GM12875 (cell line): ENCODE measurements at regions not wholly inside any gene's neighbourhood (a gene's known extent, or its start where the extent isn't known, plus 50 kb on each side); places are given as distances from the start of the nearest gene placed in this dataset.

Experiments
- H3K4me3 ChIP-seq: one replicate; pipeline ENCODE4 v1.5.1; 2011; ENCODE audit warnings: low read depth, low read length, control low read depth
- CTCF ChIP-seq: IDR thresholded peaks from 2 replicates; pipeline ENCODE4 v1.5.1; 2011; ENCODE audit warnings: low read depth, mild to moderate bottlenecking, control low read depth, inconsistent platforms, low read length, moderate library complexity, borderline replicate concordance; ENCODE audit not compliant: insufficient read depth

GRCh38 chr4:38278255-38278654, 318.1 kb downstream of the PTTG2 start:
- no peak overlapping the region for H3K4me3 ChIP-seq
- TF ChIP-seq CTCF, result no peak

- H3K4me3 ChIP-seq, result no peak overlapping the region
- TF ChIP-seq CTCF, result no peak
Observed at GRCh38 chr4:38279077-38279476, 318.9 kb downstream of the PTTG2 start.

- H3K4me3 ChIP-seq, result no peak overlapping the region
- TF ChIP-seq CTCF, result no peak
Observed at GRCh38 chr4:38279650-38280322, 319.6 kb downstream of the PTTG2 start.

- H3K4me3 ChIP-seq, result no peak overlapping the region
- no peak for TF ChIP-seq CTCF
Observed at GRCh38 chr4:38280323-38280706, 320.1 kb downstream of the PTTG2 start.

- no peak for TF ChIP-seq CTCF
- H3K4me3 ChIP-seq, result no peak overlapping the region
Observed at GRCh38 chr4:38281371-38282071, 321.3 kb downstream of the PTTG2 start.

- no peak for TF ChIP-seq CTCF
- H3K4me3 ChIP-seq, result no peak overlapping the region
Observed at GRCh38 chr4:38283724-38284123, 323.5 kb downstream of the PTTG2 start.
